HL-60/S4 treated with phorbol 12-myristate 13-acetate at 8.2 ng/mL for 4 days and 3 days (cell line): ENCODE measurements at regions not wholly inside any gene's neighbourhood (a gene's known extent, or its start where the extent isn't known, plus 50 kb on each side); places are given as distances from the start of the nearest gene placed in this dataset.
"Not testable (repeated sequence)": the region's sequence is repeated elsewhere in the genome, so short reads cannot be mapped to it uniquely, and the experiment has no call there.

ENCODE experiments used
- in situ Hi-C: fragments of 300-500 bp; cut with MboI; formaldehyde crosslinking; loops from 2 replicates; pipeline ENCODE4 v1.15.0; 2022; ENCODE audit warnings: low sequenced_read_pairs

GRCh38 chr22:44632541-44633396 lies 69.2 kb upstream of the PRR5 start:
- in situ Hi-C loops, result loop anchor here (25.0 kb wide), 1 partner anchor 645 kb away; no protein-coding TSS in a partner anchor

DNA sequence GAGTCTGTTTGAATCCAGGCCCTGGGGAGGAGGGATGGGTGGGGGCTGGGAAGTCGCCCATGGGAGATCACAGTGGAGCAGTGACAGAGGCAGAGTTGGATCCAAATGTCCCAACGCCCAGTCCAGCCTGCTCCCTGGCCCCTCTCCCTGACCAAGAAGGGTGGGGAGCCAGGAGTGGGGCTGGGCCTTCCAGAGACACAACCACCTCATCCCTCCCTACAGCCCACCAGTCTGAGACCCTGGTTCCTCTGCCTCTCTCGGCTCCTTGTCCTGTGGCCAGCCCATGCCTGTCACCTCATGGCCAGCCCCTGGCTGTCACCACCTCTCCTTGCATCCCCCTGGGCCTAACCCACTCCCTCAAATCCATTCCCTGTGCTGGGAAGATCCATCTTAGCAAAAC lies 71.2 kb upstream of the PRR5 start:
- in situ Hi-C loops, result loop anchor here (25.0 kb wide), 1 partner anchor 644 kb away; no protein-coding TSS in a partner anchor

DNA sequence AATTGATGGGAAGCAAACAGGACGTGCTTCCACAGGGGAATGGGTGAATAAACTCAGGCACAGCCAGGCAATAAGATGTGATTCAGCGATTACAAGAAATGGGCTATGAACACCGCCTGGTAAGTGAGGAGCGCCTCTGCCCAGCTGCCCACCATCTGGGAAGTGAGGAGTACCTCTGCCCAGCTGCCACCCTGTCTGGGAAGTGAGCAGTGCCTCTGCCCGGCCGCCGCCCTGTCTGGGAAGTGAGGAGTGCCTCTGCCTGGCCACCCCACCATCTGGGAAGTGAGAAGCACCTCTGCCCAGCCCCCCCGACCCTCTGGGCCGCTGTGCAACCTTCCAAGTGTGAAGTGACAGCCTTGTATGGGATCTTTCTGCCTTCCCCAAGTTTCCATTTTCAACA lies 73.2 kb upstream of the PRR5 start:
- in situ Hi-C loops, result loop anchor here (25.0 kb wide), 1 partner anchor 642 kb away; no protein-coding TSS in a partner anchor

- in situ Hi-C loops, result loop anchor here (25.0 kb wide), 1 partner anchor 641 kb away; no protein-coding TSS in a partner anchor
Observed at GRCh38 chr22:44628273-44628672, 73.7 kb upstream of the PRR5 start.

DNA sequence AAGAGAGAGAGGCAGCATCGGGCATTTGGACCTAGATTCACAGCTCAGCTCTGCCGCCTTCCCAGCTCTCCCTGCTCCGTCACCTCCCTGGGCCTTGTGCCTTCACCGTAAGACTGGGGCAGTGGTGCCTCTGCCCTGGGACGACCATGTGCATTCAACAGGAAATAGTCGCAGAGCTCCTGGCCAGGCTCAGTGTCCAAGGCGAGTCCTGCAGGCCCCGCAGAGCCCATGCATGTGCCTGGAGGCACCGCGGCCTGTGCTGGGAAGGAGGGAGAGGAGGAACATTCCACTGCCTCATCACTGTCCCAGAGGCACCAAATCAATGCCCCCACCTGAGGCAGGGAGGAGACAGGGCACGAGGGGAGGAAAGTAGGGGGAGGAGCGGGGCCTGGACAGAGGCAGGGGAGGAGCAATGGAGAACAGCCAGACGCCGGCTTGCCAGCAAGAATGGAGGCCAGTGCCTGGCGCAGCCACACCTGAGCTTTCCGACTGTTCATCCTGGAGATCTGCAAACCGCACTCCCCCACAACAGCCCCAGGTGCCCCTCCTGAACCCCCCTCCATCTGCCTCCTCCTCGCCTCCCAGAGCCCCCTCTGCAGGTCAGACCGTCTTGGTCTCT lies 74.4 kb upstream of the PRR5 start:
- in situ Hi-C loops, result loop anchor here (25.0 kb wide), 1 partner anchor 640 kb away; no protein-coding TSS in a partner anchor

DNA sequence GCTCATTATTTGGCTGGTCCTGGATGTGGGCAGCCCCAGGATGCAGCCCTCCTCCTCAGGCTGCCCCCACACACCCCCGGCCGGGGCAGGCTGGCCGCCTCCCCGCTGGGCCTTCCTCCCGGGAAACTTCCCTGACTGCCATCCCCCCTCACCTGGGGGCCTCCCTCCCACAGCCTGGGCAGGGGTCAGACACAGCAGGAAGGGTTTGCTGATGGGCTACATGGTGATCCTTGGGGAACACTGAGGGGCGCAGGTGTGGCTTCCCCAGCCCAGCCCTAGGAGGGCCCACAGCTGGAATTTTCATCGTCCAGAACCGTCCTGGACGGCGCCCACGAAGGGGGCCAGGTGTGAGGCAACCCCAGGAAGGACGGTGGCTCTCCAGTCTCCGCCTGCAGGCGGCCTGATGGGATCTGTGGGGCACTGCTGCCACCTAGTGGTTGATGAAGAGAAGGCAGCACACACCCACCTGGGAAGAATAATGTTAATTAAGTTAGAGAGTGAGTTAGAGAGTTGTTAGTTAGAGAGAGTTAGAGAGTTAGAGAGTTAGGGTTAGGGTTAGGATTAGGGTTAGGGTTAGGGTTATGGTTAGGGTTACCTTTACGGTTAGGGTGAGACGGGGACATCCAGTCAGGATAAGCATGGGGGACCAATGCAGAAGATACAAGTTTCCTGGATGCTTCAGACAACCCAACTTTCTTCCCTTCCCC lies 75.9 kb upstream of the PRR5 start:
- in situ Hi-C loops, result loop anchor here (25.0 kb wide), 1 partner anchor 639 kb away; no protein-coding TSS in a partner anchor

DNA sequence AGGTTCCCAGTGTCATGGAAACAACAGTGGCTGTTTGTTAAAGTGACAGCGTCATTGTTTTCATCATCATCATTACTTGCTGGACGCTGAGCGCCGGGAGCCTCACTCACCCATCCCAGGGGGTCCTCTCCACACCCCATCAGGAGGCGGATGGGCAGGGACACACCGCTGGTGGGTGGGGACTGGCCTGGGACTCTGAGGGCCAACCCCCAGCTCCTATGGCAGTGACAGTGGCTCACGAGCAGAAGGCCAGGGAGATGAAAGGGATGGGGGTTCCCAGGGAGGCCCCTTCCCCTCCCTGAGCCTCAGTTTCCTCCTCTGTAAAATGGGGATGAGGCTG lies 76.6 kb upstream of the PRR5 start:
- in situ Hi-C loops, result loop anchor here (25.0 kb wide), 1 partner anchor 638 kb away; no protein-coding TSS in a partner anchor

DNA sequence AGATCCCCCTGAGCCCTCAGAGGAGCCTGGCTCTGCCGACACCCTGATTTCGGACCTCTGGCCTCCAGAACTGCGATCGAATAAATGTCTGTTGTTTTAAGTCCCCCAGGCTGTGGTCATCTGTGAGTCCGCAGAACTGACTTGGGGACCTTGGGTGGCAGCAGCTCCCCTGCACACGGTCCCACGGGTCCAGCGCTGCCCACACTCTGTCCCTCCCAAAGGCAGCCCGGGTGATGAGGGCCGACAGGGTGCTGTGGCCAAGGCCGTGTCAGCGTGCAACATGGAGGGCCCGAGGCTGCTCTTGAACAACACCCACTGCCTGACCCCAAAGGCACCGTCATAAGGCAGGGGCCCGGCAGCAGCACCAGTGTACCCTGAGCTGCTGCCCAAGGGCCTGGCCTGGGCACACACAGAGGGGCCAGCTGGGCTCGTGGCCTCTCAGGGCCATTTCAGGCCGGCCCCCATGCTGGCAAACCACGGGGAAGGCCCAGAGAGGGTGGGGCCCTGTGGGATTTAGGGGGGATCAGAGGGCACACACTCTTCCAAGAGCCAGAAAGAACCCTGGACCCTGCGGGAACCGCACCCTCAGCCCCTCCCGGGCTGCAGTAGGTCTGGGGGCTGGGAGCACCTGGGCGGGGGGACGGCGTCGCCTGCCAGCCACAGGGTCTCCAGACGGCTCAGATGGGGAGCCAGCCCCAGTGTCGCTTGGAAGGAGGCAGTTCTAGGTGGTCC lies 77.1 kb upstream of the PRR5 start:
- in situ Hi-C loops, result loop anchor here (25.0 kb wide), 1 partner anchor 638 kb away; no protein-coding TSS in a partner anchor

- in situ Hi-C loops, result no loop called here
Observed at GRCh38 chr22:44623771-44624510, 78.1 kb upstream of the PRR5 start.

- in situ Hi-C loops, result no loop called here
Observed at GRCh38 chr22:44622679-44623078, 79.3 kb upstream of the PRR5 start.

GRCh38 chr22:44622147-44622427 lies 79.9 kb upstream of the PRR5 start:
- in situ Hi-C loops, result no loop called here

DNA sequence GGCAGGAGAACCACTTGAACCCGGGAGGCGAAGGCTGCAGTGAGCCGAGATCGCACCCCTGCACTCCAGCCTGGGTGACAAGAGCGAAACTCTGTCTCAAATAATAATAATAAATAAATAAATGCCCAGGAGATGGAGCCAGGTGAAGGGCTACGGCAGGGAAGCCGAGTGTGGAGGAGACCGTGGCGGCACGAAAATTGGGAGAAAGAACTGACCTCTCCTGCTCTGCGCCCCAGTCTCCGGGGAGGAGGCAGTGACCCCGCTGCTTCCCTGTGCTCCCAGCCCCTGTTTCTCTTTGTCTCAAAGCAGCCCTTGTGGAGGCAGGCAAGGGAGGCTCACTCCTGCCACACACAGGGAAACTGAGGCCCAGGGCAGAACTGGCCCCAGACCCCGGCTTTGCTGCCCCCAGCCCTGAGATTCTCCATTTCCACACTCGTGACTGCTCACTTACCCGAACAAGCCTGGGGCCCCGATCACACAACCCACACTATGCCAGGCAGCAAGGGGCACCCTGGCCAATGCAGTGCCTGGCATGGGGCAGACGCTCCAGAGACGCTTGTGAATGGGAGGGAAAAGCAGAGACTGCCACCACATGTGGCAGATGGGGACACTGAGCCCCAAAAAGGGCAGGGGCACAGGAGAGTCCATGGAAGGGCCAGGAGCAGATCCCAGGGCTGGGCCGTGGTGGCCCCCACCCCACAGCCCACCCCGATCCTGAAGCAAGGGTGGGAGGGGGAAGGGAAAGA lies 80.4 kb upstream of the PRR5 start:
- in situ Hi-C loops, result no loop called here

DNA sequence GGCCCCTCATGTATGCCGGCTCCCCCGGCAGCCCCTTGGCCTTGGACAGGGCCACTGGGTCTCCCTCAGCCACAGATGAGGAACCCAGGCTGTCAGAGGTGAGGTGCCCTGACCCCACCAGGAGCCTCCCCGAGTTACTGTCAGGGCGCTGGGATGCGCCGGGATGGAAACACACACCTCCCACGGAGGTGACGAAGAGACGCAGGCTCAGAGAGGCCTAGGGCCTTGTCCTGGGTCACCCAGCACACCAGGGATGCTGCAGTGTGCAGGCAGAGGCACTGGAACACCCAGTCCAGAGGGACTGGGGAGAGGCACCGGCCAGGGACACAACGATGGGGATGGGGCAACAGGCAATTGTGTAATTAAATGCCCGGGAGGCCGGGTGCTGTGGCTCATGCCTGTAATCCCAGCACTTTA lies 81.2 kb upstream of the PRR5 start:
- in situ Hi-C loops, result no loop called here

- in situ Hi-C loops, result no loop called here
Observed at GRCh38 chr22:44620129-44620840, 81.7 kb upstream of the PRR5 start.

GRCh38 chr22:44619560-44620128 lies 82.4 kb upstream of the PRR5 start:
- in situ Hi-C loops, result not testable (repeated sequence)

GRCh38 chr22:44618910-44619309 lies 83.1 kb upstream of the PRR5 start:
- in situ Hi-C loops, result not testable (repeated sequence)

DNA sequence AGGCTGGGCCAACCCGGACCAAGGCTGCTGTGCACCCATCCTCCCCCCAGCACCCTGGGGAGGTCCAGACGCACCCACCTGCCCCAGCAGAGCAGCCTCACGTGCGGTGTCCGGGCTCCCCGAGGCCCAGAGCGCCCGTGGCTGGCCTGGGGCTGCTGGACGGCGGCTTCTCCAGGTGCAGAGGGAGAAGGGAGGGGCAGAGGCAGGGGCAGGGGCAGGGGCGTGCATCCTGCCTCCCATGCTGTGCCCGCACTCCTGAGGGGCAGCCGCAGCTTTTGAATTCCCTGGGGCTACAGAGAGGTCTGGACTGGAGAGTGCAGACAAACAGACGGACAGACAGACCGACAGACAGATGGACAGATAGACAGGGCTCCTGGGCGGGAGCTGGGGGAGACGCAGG lies 83.6 kb upstream of the PRR5 start:
- in situ Hi-C loops, result no loop called here

DNA sequence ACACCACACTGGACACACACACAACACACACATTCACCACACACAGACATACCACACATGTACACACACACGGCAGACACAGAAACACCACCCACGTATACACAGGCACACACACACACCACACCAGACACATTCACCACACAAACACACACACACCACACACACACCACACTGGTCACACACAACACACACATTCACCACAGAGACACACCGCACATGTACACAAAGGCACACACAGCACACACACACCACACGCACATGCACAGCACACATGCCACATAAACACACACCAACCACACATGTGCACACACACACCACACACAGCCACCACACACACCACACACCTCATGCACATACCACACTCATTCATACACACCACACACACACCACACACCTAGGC lies 84.2 kb upstream of the PRR5 start:
- in situ Hi-C loops, result no loop called here
